Pons (tissue), 1 donor: ENCODE measurements at regions not wholly inside any gene's neighbourhood (a gene's known extent, or its start where the extent isn't known, plus 50 kb on each side); places are given as distances from the start of the nearest gene placed in this dataset.

Source experiments
- DNase-seq: peaks from one replicate; pipeline ENCODE4 v3.0.0-alpha.2; 2016; ENCODE audit warnings: low spot score

- no peak for DNase-seq
Observed at GRCh38 chr22:47297261-47298016, 535.0 kb downstream of the TBC1D22A start.

- no peak for DNase-seq
Observed at GRCh38 chr22:47296405-47297260, 534.2 kb downstream of the TBC1D22A start.

- DNase-seq, result no peak
Observed at GRCh38 chr22:47295982-47296381, 533.5 kb downstream of the TBC1D22A start.

DNA sequence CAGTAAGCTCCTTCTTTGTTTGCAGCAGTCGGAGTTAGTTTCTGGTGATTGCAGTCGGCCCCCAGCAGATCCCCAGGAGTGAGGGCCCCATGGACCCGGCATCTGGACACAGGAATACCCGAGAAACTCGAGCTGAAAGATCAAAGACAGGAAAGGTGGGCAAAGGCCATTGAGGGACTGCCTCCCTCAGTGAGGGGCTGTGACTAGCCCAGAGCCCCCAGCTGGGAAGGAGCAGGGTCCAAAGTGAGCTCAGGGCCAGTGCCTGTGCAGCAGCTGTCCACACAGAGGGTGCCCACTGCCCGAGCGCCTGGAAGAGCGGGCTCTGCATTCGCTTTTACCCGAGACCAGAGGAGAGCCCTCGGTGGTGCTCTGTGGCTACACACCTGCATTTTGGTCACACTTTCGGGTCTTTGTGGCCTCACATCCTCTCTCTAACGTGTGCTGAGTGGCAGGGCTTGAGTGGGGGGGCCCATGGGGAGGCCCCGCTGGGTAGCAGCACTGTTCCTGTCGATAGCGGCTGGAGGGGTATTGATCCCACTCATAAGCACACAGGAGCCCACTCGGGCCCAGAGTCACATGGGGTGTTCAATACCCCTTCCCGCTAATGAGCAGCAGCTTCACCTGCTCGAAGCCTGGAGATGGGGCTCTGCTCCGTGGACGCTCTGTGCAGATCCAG lies 532.9 kb downstream of the TBC1D22A start:
- no peak for DNase-seq

- no peak for DNase-seq
Observed at GRCh38 chr22:47294576-47294975, 532.1 kb downstream of the TBC1D22A start.

GRCh38 chr22:47294222-47294532 lies 531.7 kb downstream of the TBC1D22A start:
- no peak for DNase-seq

DNA sequence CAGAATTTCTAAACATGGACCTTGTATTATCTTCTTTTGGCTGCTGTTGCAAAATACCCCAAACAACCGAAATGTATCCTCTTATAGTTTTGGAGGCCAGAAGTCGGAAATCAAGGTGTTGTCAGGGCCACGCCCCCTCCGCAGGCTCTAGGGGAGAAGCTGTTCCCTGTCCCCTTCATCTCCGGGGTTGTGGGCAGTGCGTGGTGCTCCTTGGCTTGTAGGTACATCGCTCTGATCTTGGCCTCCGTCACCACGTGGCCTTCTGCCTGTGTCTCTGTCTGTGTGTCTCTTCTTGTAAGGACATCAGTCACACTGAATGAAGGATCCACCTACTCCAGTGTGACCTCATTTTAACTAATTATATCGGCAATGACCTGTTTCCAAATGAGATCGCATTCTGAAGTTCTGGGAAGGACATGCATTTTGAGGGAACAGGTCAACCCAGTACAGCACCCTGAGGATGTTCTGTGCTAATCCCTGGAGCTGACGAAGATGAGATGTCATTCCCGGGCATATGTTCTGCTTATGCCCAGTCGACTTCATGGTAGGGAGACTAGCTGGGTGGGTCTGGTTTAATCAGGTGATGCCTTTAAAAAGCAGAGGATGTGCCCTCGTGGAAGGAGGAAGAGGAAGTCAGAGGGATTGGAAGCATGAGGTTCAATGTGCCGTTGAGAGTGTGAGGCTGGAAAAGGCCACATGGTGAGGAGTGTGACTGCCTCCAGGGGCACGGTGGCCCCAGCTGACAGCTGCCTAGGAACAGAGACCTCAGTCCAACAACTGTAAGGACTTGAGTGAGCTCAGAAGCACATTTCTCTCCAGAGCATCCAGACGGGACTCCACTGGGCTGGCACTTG lies 531.1 kb downstream of the TBC1D22A start:
- no peak for DNase-seq

DNA sequence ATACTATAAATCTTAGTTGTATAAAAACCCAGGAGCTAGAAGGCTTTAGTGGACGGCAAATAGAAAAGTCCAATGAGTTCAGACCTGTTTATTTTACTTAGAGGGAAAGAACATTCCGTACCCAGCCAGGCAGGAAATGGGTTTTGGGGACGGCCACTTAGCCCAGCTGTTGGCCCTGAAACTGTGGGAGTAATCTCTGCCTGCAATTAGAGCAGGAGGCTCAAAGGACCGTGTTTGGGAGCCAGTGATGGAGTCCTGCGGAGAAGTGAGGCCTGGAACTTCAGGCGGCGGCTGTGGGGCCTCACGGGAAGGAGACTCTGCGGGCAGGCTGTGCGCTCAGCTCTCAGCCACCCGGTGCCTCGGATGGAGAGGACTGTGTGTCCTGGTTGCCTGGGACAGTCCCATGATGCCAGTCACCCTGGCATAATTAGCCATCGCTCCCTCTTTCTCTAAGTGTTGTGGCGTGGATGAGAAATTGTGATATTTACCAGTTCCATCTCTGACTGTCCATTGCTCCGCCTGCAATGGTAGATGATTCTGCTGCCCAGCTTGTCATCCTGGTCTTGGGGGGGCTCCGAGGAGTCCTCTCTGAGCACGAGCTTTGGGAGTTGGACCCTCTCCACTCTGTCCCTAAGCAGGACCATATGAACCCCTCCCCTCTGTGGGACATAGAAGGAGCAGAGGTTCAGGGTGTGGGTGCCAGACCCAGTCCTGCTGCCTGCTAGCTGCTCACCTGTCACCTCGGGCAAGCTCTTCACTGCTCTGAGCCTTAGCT lies 530.3 kb downstream of the TBC1D22A start:
- no peak for DNase-seq

GRCh38 chr22:47291565-47292495 lies 529.4 kb downstream of the TBC1D22A start:
- no peak for DNase-seq

- DNase-seq, result no peak
Observed at GRCh38 chr22:47290706-47291430, 528.4 kb downstream of the TBC1D22A start.

DNA sequence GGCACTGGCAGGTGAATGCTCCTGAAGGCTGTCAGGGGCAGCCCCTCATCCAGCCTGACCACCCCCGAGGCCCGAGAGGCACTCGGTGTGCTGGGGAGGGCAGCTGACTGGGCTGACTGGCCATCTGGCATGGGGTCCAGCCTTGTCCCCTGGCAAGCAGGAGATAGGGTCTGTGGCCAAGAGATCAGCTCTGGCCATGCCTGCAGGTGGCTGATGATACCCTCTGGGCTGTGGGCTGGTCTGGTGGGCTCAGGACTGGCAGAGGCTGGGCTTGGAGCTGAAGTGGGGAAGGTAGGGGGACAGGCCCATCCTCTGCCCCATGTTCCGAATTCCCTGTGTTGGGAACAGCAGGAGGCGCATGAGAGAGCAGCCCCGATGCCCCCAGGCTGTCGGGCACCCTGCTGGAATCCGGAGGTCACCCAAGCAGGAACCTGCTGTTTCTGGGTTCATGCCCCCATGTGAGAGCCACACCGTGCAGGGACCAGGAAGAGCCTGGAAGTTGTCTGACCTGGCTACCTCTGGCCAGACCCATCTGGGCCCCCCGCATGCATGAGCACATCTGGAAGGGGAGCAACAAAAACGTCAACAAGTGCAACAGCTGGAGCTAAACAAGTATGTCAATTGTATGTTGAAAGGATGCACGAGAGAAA lies 527.0 kb downstream of the TBC1D22A start:
- DNase-seq, result no peak

GRCh38 chr22:47288680-47289079 lies 526.2 kb downstream of the TBC1D22A start:
- DNase-seq, result no peak

GRCh38 chr22:47287516-47287915 lies 525.1 kb downstream of the TBC1D22A start:
- DNase-seq, result no peak

DNA sequence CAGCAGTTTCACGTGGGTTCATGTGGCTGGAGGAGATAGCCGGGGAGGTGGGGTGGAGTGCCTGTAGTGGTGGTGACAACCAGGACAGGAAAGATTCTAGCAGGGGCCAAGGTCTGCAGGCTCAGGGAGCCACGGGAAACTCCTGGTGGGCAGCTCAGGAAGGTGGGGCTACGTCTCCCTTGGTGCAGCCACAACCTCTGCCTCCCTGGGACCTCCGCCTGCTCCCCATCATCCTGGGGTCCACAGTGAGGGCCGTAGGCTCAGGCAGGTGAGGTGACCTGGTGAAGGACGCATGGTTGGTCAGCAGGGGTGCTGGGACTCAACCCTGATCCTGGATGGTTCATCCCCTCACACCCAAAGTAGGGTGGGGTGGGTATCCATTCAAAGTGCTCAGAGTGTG lies 524.1 kb downstream of the TBC1D22A start:
- no peak for DNase-seq

GRCh38 chr22:47285981-47286380 lies 523.5 kb downstream of the TBC1D22A start:
- no peak for DNase-seq

- DNase-seq, result no peak
Observed at GRCh38 chr22:47284822-47285221, 522.4 kb downstream of the TBC1D22A start.

DNA sequence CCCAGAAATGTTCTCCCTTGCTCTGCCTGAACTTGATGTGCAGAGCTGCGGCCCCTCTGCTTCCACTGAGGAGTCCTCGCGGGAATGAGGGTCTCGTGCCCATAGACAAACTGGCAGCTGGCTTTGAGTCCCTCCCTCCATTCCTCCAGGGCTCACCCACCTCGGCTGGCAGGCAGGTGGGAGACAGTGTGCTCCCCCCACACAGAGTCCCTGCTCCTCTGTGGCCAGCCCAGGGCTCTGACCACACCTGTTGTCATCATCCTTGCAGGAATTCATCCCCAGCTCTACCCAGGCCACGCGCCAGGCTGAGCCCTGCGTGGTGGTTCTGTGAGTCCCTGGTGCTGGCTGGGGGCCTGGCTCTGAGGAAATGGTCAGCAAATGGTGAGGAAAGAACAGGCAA lies 521.9 kb downstream of the TBC1D22A start:
- no peak for DNase-seq

- DNase-seq, result no peak
Observed at GRCh38 chr22:47283616-47284270, 521.3 kb downstream of the TBC1D22A start.
